GM21717 (cell line): ENCODE measurements at regions not wholly inside any gene's neighbourhood (a gene's known extent, or its start where the extent isn't known, plus 50 kb on each side); places are given as distances from the start of the nearest gene placed in this dataset.

Experiments used
- ATAC-seq: cut with Tn5 transposase; IDR thresholded peaks from one replicate; pipeline ENCODE4 v1.9.1; 2021; ENCODE audit warnings: mild to moderate bottlenecking, moderate library complexity; ENCODE audit not compliant: unreplicated experiment

DNA sequence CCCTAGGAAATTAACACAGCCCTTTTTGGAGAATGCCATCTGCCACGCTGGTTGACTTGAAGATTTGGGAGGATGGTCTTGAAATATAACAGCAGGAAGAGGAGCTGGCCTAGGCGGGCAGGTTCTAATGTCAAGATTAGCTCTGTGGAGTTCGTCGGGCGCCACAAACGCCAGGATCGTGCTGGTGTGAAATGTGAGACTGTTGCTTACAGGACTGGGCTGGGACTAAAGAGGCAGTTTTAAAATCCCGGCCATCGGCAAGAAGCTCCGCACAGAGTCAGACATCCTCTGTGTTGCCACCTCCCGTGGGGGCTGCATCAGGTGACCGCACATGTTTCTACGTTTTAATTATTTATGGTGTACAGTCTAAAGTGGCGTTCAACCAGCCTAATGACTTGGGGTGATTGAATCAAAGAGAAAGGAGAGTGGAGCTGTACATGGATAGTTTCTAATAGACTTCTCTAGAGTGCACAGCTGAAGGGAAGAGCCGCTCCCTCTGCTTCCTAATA is 99.4 kb upstream of the BCL11A start:
- no peak for ATAC-seq

GRCh38 chr2:60657673-60658072 is 98.4 kb upstream of the PAPOLG start:
- ATAC-seq = no peak

GRCh38 chr2:60659026-60659425 is 97.0 kb upstream of the PAPOLG start:
- ATAC-seq = no peak

- no peak for ATAC-seq
Observed at GRCh38 chr2:60661073-60661738, 94.9 kb upstream of the PAPOLG start.

GRCh38 chr2:60662781-60663180 is 93.3 kb upstream of the PAPOLG start:
- no peak for ATAC-seq

DNA sequence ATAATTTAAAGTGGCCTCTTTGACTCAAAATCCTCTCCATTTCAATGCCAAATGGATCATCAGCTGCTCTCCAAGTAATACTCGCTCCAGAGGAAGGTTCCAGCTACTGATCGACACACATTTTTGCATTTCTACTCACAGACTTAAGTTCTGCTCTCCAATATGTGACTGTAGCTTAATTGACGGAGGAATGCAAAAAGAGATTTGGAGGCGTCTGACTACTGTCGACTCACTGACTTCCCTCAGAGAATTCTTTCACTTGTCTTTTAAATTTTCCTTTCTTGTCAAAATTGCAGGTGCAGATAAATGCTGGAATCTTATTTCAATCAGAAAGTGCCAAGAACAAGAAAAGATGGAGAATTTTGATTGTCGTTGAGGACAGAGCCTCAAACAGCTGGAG is 84.1 kb upstream of the PAPOLG start:
- no peak for ATAC-seq

DNA sequence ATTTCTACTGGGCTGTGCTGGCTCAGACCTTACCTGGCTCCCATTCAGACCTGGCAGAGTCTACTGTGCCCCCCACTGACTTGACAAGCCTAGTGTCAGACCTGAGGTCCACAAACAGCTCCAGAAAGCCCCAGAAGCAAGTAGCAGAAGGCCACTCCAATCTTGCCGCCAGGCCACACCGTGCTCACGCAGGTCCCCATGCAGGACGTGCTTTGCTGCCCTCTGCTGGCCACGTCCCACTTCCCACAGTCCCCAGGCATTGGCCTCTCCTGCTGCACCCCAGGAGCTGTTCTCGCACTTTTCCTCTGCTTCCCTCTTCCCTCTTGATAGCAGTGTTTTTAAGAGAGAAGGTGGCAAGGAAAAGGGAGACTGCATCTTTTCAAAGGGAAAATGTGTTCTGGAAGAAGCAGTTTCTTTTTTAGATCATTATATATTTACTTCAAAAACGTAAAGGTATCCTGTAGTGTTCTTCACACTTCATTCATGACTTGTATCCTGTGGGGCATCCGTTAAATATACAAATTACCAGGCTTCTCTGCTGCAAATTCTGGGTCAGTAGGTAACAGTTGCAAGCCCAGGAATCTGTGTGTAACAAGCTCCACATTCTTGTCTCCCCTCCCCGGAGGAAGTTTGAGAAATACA is 81.4 kb upstream of the PAPOLG start:
- ATAC-seq = peak; percentile 93

DNA sequence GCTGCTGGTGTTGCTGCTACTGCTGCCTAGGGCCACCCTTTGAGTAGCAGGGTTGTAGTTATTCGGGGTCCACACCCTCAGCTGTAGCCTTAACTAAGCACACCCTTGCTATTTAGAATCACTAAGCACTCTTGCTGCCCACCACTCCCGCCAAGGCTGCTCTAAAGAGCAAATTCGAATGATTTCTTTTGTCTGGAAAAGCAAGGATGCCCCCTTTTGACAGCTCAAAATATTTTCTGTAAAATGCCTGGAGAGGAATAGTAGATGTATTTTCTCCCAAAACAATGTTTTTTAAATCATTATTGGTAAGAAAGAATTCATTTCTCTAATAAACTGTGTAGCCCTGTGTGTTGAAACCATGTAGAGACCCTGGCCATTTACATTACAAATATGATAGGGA is 80.8 kb upstream of the PAPOLG start:
- no peak for ATAC-seq

DNA sequence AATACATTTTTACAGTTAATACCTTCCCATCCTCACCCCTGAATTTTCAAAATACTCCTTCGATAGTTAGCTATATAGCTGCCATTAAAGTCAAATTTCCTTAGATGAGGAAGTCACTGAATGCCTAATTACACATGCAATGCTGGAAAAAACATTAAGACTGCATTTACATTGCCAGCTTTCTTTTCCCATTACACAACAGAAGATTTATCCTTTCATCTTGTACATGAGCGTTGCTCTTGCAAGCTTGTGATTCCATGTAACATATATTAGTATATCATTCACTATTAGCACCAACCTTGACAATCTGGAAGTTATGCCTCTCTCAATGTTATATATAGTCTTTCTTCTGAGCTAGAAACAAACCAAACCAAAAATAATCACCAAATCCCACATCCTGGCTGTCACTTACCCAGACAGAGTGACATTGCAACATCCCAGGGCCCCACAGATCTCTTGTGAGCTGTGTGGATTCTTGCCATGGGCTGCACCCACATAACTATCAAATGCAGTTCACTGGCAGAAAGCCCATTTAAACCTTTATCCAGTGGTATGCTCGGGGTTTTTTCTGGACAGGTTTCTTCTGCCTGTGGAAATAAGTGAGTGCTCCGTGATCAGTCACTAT is 79.2 kb upstream of the PAPOLG start:
- no peak for ATAC-seq

DNA sequence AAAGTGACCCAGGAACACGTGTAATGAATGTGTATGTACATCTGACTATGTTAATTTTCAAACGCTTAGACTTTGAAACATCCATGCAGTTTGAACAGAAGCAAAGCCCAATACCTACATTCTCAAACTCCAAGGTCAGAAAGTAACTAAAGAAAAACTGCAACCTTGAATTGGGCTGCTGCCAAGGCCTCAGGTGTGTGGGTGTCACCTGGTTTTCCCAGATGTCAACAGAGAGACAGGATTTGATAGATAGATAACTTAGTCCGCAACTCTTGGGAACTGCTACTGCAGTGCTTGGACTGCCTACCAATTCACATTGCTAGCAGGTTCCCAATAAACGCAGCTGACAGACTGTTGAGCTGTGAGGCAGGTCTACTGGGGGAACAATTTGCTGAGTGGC is 78.7 kb upstream of the PAPOLG start:
- ATAC-seq = no peak

GRCh38 chr2:60678551-60678950 is 77.5 kb upstream of the PAPOLG start:
- no peak for ATAC-seq

DNA sequence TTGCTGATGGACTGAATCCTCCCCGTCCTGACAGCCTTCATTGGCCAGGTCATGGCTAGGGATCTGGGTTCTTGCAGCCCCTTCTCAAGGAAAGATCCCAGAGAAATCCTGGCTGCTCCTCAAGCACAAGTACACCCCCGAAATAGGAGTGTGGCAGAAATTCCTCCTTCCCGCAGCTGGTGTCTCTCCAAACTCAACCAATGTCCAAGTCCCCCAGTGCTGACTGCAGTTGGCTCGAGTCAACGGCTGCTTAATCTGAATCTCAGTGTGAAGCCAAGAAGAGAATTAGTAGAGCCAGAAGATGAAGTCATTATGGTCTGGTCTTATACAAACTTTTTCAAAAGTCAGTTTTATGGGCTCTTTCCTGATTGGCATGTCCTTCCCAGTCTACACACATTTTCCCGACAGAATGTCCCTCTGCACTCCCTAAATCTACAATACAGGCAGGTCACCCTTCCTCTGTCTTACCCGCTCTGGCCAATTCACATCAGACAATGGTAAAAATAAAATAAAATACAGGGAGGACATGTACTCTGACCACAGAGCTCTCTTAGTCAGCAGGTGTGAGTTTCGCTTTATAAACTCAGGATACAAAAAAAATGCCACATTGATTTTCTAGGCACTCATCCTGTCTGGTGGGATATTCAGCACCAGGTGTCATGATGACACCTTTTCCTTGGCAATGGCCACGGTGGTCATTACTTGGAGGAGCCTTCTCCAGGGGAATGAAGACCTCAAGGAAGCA is 76.9 kb upstream of the PAPOLG start:
- ATAC-seq = no peak

DNA sequence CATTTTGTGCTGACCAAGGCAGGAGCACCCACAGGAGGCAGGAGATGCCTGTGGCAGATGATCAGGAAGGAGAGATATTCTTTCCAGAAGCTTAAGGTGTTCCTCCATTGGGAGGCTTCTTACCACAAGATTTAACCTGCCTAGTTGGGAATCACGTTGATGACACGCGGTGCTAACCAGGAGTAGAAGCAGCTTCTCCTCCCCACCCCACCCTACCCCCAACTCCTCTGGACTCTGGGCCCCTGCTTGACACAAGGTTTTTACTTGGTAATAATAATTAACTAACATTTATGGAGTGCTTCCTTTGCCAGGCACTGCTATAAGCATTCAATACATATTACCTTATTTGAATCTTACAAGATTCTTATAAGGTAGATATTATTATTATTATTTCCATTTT is 62.5 kb upstream of the PAPOLG start:
- ATAC-seq = no peak

DNA sequence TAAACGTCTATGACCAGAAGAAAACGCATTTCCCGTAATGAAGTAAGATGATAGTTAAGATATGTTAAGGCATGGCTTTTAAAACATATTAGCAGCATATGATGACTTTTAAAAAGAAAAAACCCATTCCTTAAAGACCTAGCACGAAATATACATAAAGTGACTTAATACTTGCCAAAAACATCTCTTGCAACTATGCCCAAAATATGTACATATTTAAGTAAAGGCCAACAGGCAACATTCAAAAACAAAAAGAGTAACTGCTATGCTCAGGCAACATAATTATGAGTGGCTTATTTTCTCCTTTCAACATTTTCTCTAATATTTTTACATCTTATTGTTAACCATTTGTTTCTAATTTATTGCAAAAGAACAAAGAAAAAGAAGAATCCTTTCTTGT is 60.3 kb upstream of the PAPOLG start:
- no peak for ATAC-seq

GRCh38 chr2:60699617-60700016 is 56.5 kb upstream of the PAPOLG start:
- no peak for ATAC-seq

DNA sequence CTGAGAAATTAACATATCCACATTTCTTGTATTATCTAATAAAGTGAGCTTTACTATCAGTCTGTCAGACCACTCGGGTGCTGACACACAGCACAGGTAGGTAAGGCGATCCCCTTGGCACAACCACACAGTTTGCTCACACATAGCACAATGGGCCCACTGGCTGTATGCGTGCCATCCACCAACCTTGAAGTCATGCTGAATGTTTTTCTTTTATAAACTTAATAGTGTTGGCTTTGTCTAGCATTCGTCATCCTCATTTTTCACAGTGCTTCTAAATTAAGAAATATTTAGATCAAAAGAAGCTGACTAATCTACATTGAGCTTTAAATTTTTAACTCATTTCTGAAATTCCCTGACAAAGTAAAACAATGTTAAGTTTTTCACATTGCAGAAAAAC is 50.0 kb upstream of the PAPOLG start:
- ATAC-seq = no peak
